ENCODE measurements at regions not wholly inside any gene's neighbourhood (a gene's known extent, or its start where the extent isn't known, plus 50 kb on each side); places are given as distances from the start of the nearest gene placed in this dataset.

DNA sequence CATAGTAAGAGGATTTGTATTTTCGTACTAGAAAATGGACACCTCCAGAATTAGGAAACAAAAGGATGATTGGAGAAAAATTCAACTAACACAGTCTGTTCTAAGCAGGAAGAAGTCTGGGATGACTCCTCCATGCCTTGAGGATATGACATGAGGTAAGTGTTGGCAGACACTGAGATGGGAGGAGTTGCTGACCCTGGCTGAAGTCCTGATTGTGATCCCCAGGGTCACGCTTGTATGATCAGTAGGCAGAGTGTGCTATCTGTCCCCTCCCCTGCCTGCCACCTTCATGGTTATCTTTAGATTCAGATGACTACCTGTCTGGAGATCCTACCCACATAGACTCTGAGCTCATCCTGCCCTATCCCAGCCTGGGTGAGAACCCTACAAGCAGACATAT is 249.1 kb downstream of the C1orf94 start:
- Histone ChIP-seq H3K9me3 (ENCODE audit: control insufficient read depth, insufficient read depth, low read depth, low read length) (no peaks in the 10 kb centered on the region), H3K4me3 (ENCODE audit: low read depth in 2 of 2, low read length in 2 of 2) (no peak overlapping the region), H3K27me3 (ENCODE audit: control insufficient read depth, insufficient read depth, low read length) (no peaks in the 10 kb centered on the region; the same call in 1 of the 2 replicates), H3K4me1 (ENCODE audit: control insufficient read depth, insufficient read depth, low read length) (no peaks in the 10 kb centered on the region), H3K36me3 (ENCODE audit: control insufficient read depth, insufficient read depth, low read length) (no peaks in the 10 kb centered on the region), H3K27ac (ENCODE audit: low read length) (no peak overlapping the region)
- ChIA-PET CTCF (no interaction called here), POLR2A (no interaction called here)
- intact Hi-C loops (cut with micrococcal nuclease; ENCODE audit: unreplicated experiment), result no loop called here
- TF ChIP-seq SIN3A (IDR thresholded peaks at IDR 0.05; ENCODE audit: borderline replicate concordance, insufficient read depth, low read depth, low read length) (no peak), TCF7L2 (IDR thresholded peaks at IDR 0.05; ENCODE audit: low read depth, low read length) (no peak)
- in situ Hi-C loops (cut with HindIII; ENCODE audit: low pct_unique_long_range_greater_than_20kb, low sequenced_read_pairs), result no loop called here
- ATAC-seq (no peak), DNase-seq (ENCODE audit: low read depth, low spot score) (no peak)
- BruUV-seq (replicated peaks), result no TSS peak

DNA sequence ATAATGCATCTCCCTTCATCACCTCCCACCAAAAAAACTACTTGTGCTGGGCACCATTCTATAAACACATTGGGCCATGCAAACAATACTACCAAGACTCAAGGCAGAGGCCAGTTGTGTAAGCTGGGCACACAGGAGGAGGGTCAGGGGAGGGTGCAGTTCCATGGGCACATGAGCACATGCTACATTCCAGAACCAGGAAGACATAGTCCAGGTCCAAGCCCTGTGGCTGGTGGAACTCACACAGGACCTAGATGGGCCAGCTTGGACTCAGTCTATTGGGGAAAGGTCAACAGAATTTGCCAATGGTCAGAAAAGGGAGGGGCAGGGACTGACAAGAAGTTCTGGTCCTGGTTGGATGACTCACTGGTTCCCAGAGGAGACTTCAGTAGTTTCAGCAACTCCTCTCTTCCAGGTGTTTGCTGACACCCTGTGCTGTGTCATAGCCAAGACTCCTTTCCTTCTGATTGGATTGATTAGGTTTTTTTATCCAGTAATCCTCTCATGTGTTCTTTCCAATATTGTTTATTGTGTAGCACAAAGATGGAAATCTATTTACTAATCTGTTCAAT is 249.7 kb downstream of the C1orf94 start:
- CTCF ChIA-PET, result no interaction called here
- TF ChIP-seq, protein P1, sequence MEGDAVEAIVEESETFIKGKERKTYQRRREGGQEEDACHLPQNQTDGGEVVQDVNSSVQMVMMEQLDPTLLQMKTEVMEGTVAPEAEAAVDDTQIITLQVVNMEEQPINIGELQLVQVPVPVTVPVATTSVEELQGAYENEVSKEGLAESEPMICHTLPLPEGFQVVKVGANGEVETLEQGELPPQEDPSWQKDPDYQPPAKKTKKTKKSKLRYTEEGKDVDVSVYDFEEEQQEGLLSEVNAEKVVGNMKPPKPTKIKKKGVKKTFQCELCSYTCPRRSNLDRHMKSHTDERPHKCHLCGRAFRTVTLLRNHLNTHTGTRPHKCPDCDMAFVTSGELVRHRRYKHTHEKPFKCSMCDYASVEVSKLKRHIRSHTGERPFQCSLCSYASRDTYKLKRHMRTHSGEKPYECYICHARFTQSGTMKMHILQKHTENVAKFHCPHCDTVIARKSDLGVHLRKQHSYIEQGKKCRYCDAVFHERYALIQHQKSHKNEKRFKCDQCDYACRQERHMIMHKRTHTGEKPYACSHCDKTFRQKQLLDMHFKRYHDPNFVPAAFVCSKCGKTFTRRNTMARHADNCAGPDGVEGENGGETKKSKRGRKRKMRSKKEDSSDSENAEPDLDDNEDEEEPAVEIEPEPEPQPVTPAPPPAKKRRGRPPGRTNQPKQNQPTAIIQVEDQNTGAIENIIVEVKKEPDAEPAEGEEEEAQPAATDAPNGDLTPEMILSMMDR (IDR thresholded peaks at IDR 0.05), result no peak
- no peak for TF ChIP-seq POLR2AphosphoS5 (IDR thresholded peaks at IDR 0.05; ENCODE audit: low read depth, low read length)
- no peak for TF ChIP-seq TCF7L2 (IDR thresholded peaks at IDR 0.05; ENCODE audit: low read depth, low read length)
- TF ChIP-seq SIN3A (IDR thresholded peaks at IDR 0.05; ENCODE audit: borderline replicate concordance, insufficient read depth, low read depth, low read length), result no peak
- TF ChIP-seq, protein P2, sequence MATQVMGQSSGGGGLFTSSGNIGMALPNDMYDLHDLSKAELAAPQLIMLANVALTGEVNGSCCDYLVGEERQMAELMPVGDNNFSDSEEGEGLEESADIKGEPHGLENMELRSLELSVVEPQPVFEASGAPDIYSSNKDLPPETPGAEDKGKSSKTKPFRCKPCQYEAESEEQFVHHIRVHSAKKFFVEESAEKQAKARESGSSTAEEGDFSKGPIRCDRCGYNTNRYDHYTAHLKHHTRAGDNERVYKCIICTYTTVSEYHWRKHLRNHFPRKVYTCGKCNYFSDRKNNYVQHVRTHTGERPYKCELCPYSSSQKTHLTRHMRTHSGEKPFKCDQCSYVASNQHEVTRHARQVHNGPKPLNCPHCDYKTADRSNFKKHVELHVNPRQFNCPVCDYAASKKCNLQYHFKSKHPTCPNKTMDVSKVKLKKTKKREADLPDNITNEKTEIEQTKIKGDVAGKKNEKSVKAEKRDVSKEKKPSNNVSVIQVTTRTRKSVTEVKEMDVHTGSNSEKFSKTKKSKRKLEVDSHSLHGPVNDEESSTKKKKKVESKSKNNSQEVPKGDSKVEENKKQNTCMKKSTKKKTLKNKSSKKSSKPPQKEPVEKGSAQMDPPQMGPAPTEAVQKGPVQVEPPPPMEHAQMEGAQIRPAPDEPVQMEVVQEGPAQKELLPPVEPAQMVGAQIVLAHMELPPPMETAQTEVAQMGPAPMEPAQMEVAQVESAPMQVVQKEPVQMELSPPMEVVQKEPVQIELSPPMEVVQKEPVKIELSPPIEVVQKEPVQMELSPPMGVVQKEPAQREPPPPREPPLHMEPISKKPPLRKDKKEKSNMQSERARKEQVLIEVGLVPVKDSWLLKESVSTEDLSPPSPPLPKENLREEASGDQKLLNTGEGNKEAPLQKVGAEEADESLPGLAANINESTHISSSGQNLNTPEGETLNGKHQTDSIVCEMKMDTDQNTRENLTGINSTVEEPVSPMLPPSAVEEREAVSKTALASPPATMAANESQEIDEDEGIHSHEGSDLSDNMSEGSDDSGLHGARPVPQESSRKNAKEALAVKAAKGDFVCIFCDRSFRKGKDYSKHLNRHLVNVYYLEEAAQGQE (IDR thresholded peaks at IDR 0.05; ENCODE audit: insufficient read depth in 1 of 2, low read depth in 2 of 2, low read length in 1 of 2), result no peak
- Histone ChIP-seq H3K4me3 (ENCODE audit: low read depth in 2 of 2, low read length in 2 of 2) (no peak overlapping the region), H3K27ac (ENCODE audit: low read length) (no peak overlapping the region), H3K36me3 (ENCODE audit: control insufficient read depth, insufficient read depth, low read length) (no peaks in the 10 kb centered on the region), H3K4me1 (ENCODE audit: control insufficient read depth, insufficient read depth, low read length) (no peaks in the 10 kb centered on the region), H3K27me3 (ENCODE audit: control insufficient read depth, insufficient read depth, low read length) (no peaks in the 10 kb centered on the region; the same call in 1 of the 2 replicates), H3K9me3 (ENCODE audit: control insufficient read depth, insufficient read depth, low read depth, low read length) (no peaks in the 10 kb centered on the region)
- ATAC-seq, result no peak
- POLR2A ChIA-PET, result no interaction called here
- in situ Hi-C loops (cut with HindIII; ENCODE audit: low pct_unique_long_range_greater_than_20kb, low sequenced_read_pairs), result no loop called here
- DNase-seq (ENCODE audit: low read depth, low spot score), result no peak
- intact Hi-C loops (cut with micrococcal nuclease; ENCODE audit: unreplicated experiment), result no loop called here
- no TSS peak for BruUV-seq (replicated peaks)

DNA sequence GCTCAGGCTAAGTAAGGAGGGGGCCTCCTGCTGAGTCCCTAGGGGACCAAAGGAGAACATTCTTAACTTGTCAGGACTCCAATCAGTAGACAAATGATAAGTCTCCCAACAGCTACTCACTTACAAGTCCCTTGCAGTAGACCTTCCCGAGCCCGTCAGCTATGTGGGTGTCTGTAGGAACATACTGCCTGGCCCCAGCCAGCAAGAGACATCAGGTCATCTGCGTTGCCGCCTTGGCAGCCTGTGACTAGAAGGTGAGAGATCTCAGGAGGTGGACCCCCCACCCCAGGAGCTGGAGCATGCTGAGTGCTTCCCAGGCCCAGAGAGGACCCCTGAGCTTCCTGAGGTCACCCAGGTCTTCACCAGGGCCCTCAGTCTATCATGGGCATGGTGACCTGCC is 250.5 kb downstream of the C1orf94 start:
- TF ChIP-seq, protein P2 (IDR thresholded peaks at IDR 0.05; ENCODE audit: insufficient read depth in 1 of 2, low read depth in 2 of 2, low read length in 1 of 2), result no peak
- TF ChIP-seq TCF7L2 (IDR thresholded peaks at IDR 0.05; ENCODE audit: low read depth, low read length), result no peak
- TF ChIP-seq POLR2AphosphoS5 (IDR thresholded peaks at IDR 0.05; ENCODE audit: low read depth, low read length), result no peak
- no peak for TF ChIP-seq SIN3A (IDR thresholded peaks at IDR 0.05; ENCODE audit: borderline replicate concordance, insufficient read depth, low read depth, low read length)
- TF ChIP-seq, protein P1 (IDR thresholded peaks at IDR 0.05), result no peak
- POLR2A ChIA-PET, result no interaction called here
- H3K36me3 ChIP-seq (ENCODE audit: control insufficient read depth, insufficient read depth, low read length), result no peaks in the 10 kb centered on the region
- H3K4me1 ChIP-seq (ENCODE audit: control insufficient read depth, insufficient read depth, low read length), result no peaks in the 10 kb centered on the region
- H3K4me3 ChIP-seq (ENCODE audit: low read depth in 2 of 2, low read length in 2 of 2), result no peak overlapping the region
- CTCF ChIA-PET, result no interaction called here
- no TSS peak for BruUV-seq (replicated peaks)
- no peak for ATAC-seq
- DNase-seq (ENCODE audit: low read depth, low spot score), result no peak
- no peaks in the 10 kb centered on the region for H3K9me3 ChIP-seq (ENCODE audit: control insufficient read depth, insufficient read depth, low read depth, low read length)
- intact Hi-C loops (cut with micrococcal nuclease; ENCODE audit: unreplicated experiment) (no loop called here), in situ Hi-C loops (cut with HindIII; ENCODE audit: low pct_unique_long_range_greater_than_20kb, low sequenced_read_pairs) (no loop called here)
- no peaks in the 10 kb centered on the region; the same call in 1 of the 2 replicates for H3K27me3 ChIP-seq (ENCODE audit: control insufficient read depth, insufficient read depth, low read length)
- no peak overlapping the region for H3K27ac ChIP-seq (ENCODE audit: low read length)

Measured in Panc1 (cell line).